SK-N-SH (cell line): ENCODE measurements at regions not wholly inside any gene's neighbourhood (a gene's known extent, or its start where the extent isn't known, plus 50 kb on each side); places are given as distances from the start of the nearest gene placed in this dataset.

Experiments used
- CTCF ChIA-PET: fragments of 300-600, 350-600 bp; formaldehyde crosslinking; extraction: SDS; loops from one replicate; lab custom pipeline; 2021; lab: Yijun Ruan, JAX
- POLR2A ChIA-PET: fragments of 350-600 bp; sonication (Branson Sonifier 250); formaldehyde crosslinking; extraction: SDS; loops from one replicate; lab custom pipeline; 2020; ENCODE audit warnings: antibody characterized with exemption, inconsistent platforms; lab: Yijun Ruan, JAX
- DNase-seq: peaks from one replicate; pipeline ENCODE4 v3.0.0; 2012
- H2AFZ ChIP-seq: fragments of 200-600 bp; sonication (generic); 2 replicates; pipeline ENCODE4 v1.8.1; 2016; ENCODE audit warnings: antibody characterized with exemption, mild to moderate bottlenecking, low read depth
- H3F3A ChIP-seq: fragments of 200-600 bp; sonication (generic); replicated peaks from 2 replicates; pipeline ENCODE3; 2016; ENCODE audit warnings: antibody characterized with exemption, mild to moderate bottlenecking; ENCODE audit not compliant: insufficient read depth
- H3K27ac ChIP-seq, 2 experiments: fragments of 200-500 bp in 1 of 2; fragments of 200-600 bp in 1 of 2; sonication (Bioruptor generic) in 1 of 2; sonication (generic), shearing (Covaris generic) in 1 of 2; 2 replicates each; pipeline versions ENCODE4 v1.5.1 to v1.6.1; 2014 to 2016; ENCODE audit warnings: low read depth in 2 of 2, inconsistent platforms in 1 of 2, low read length in 1 of 2, mild to moderate bottlenecking in 1 of 2, mixed read lengths in 1 of 2
- H3K27me3 ChIP-seq: fragments of 200-600 bp; sonication (generic), shearing (Covaris generic); 2 replicates; pipeline ENCODE4 v1.6.1; 2016; ENCODE audit warnings: mixed run types; ENCODE audit not compliant: insufficient read depth
- H3K36me3 ChIP-seq, 2 experiments: fragments of 200-500 bp in 1 of 2; fragments of 200-600 bp in 1 of 2; sonication (Bioruptor generic) in 1 of 2; sonication (generic) in 1 of 2; replicated peaks in 1 of 2; 2 replicates each; pipeline versions ENCODE3 to v1.5.1; 2014 to 2016; ENCODE audit warnings: low read length in 1 of 2, mild to moderate bottlenecking in 1 of 2; ENCODE audit not compliant: insufficient read depth in 2 of 2, control insufficient read depth in 1 of 2
- H3K4me1 ChIP-seq, 2 experiments: fragments of 200-500 bp in 1 of 2; fragments of 200-600 bp in 1 of 2; sonication (Bioruptor generic) in 1 of 2; sonication (generic), shearing (Covaris generic) in 1 of 2; 2 replicates each; pipeline versions ENCODE4 v1.5.1 to v1.6.1; 2014 to 2016; ENCODE audit warnings: low read depth in 1 of 2, low read length in 1 of 2, mixed run types in 1 of 2; ENCODE audit not compliant: insufficient read depth in 2 of 2, control insufficient read depth in 1 of 2
- H3K4me2 ChIP-seq: fragments of 200-600 bp; sonication (generic), shearing (Covaris generic); 2 replicates; pipeline ENCODE4 v1.6.1; 2017; ENCODE audit warnings: mixed run types
- H3K4me3 ChIP-seq, 2 experiments: fragments of 200-500 bp in 1 of 2; fragments of 200-600 bp in 1 of 2; sonication (Bioruptor generic) in 1 of 2; sonication (generic), shearing (Covaris generic) in 1 of 2; 2 replicates each; pipeline versions ENCODE4 v1.5.1 to v1.8.1; 2014 to 2016; ENCODE audit warnings: low read depth in 2 of 2, inconsistent platforms in 1 of 2, low read length in 1 of 2, mild to moderate bottlenecking in 1 of 2, mixed read lengths in 1 of 2, moderate library complexity in 1 of 2
- H3K79me2 ChIP-seq: fragments of 200-600 bp; sonication (generic); 2 replicates; pipeline ENCODE4 v1.8.1; 2017; ENCODE audit warnings: mild to moderate bottlenecking; ENCODE audit not compliant: insufficient read depth
- H3K9ac ChIP-seq: fragments of 200-600 bp; sonication (generic); 2 replicates; pipeline ENCODE4 v1.6.1; 2017; ENCODE audit warnings: mixed run types
- H3K9me2 ChIP-seq: fragments of 200-600 bp; sonication (generic); 2 replicates; pipeline ENCODE4 v1.6.1; 2017; ENCODE audit warnings: mixed run types
- H3K9me3 ChIP-seq: fragments of 200-600 bp; sonication (generic); 2 replicates; pipeline ENCODE4 v1.6.1; 2017; ENCODE audit warnings: mixed run types, mild to moderate bottlenecking, moderate library complexity
- H4K20me1 ChIP-seq: fragments of 200-600 bp; sonication (generic); 2 replicates; pipeline ENCODE4 v1.6.1; 2017; ENCODE audit warnings: mild to moderate bottlenecking, mixed run types; ENCODE audit not compliant: insufficient read depth
- CTCF ChIP-seq: fragments of 200-600 bp; sonication (generic); IDR thresholded peaks from 2 replicates; pipeline ENCODE4 v1.6.1; 2017; ENCODE audit warnings: antibody characterized with exemption, mild to moderate bottlenecking, moderate library complexity
- ELF1 ChIP-seq: IDR thresholded peaks from 2 replicates; pipeline ENCODE4 v1.4.0; 2012
- JUND ChIP-seq: IDR thresholded peaks from 2 replicates; pipeline ENCODE4 v1.4.0; 2012
- MXI1 ChIP-seq: IDR thresholded peaks from 2 replicates; pipeline ENCODE4 v1.6.1; 2012; ENCODE audit warnings: mild to moderate bottlenecking, low read depth, low read length, improper control_type of control experiment
- RCOR1 ChIP-seq: fragments of 150-350 bp; IDR thresholded peaks from 2 replicates; pipeline ENCODE4 v1.6.1; 2017; ENCODE audit warnings: antibody characterized with exemption, low read length
- SIN3A ChIP-seq: IDR thresholded peaks from 2 replicates; pipeline ENCODE4 v1.6.1; 2012; ENCODE audit warnings: low read depth, mild to moderate bottlenecking, low read length, moderate library complexity, borderline replicate concordance
- SMC3 ChIP-seq: IDR thresholded peaks from 2 replicates; pipeline ENCODE4 v1.6.1; 2012; ENCODE audit warnings: low read depth, low read length, improper control_type of control experiment
- TAF1 ChIP-seq: IDR thresholded peaks from 2 replicates; pipeline ENCODE4 v1.6.1; 2012; ENCODE audit warnings: low read depth, mild to moderate bottlenecking, low read length, moderate library complexity, borderline replicate concordance
- TCF12 ChIP-seq: IDR thresholded peaks from 2 replicates; pipeline ENCODE4 v1.4.0; 2012
- TEAD4 ChIP-seq: IDR thresholded peaks from 2 replicates; pipeline ENCODE4 v1.4.0; 2012; ENCODE audit warnings: mild to moderate bottlenecking, borderline replicate concordance; ENCODE audit not compliant: insufficient read depth
- YY1 ChIP-seq: IDR thresholded peaks from 2 replicates; pipeline ENCODE4 v1.4.0; 2012; ENCODE audit warnings: low read depth, mild to moderate bottlenecking
- WGBS: methylation state at CpG from one replicate; pipeline ENCODE4 v1.1.6; 2017; ENCODE audit warnings: low lambda C conversion rate; 5-methylcytosine and 5-hydroxymethylcytosine counted together
- TF ChIP-seq, protein P1 (sequence below): IDR thresholded peaks from 2 replicates; pipeline ENCODE4 v1.4.0; 2012; ENCODE audit warnings: low read depth
- TF ChIP-seq, protein P2 (sequence below): IDR thresholded peaks from 2 replicates; pipeline ENCODE4 v1.4.0; 2012; ENCODE audit warnings: low read depth, borderline replicate concordance
- TF ChIP-seq, protein P3 (sequence below): fragments of 150-350 bp; IDR thresholded peaks from 2 replicates; pipeline ENCODE4 v1.6.1; 2017; ENCODE audit warnings: antibody characterized with exemption, low read length, low read depth, borderline replicate concordance

GRCh38 chr6:25186919-25187318, 92.3 kb upstream of the CARMIL1 start:
- TF ChIP-seq CTCF = no peak
- no peaks in the 10 kb centered on the region for H3K9me2 ChIP-seq
- DNase-seq = no peak
- no peak overlapping the region for H2AFZ ChIP-seq
- peaks cover 9% of the 10 kb centered on the region for H3F3A ChIP-seq
- H3K9ac ChIP-seq = no peak overlapping the region
- H3K27me3 ChIP-seq = no peaks in the 10 kb centered on the region
- ChIA-PET POLR2A (no interaction called here), CTCF (no interaction called here)
- no peaks in the 10 kb centered on the region for H4K20me1 ChIP-seq
- H3K4me3 ChIP-seq = no peak overlapping the region
- 96% methylated on average over 2 of the region's 2 CpGs for WGBS
- H3K79me2 ChIP-seq = no peaks in the 10 kb centered on the region
- peaks cover 0 to 7% of the 10 kb centered on the region in 2 experiments; a peak in 3 of 4 replicates for H3K4me1 ChIP-seq
- no peaks in the 10 kb centered on the region for H3K36me3 ChIP-seq
- no peaks in the 10 kb centered on the region for H3K9me3 ChIP-seq
- no peak overlapping the region for H3K4me2 ChIP-seq
- 0 out of 4 replicates have a peak overlapping the region, but pooled peaks of 1 of the 2 experiments have one; percentile 39 for H3K27ac ChIP-seq

DNA sequence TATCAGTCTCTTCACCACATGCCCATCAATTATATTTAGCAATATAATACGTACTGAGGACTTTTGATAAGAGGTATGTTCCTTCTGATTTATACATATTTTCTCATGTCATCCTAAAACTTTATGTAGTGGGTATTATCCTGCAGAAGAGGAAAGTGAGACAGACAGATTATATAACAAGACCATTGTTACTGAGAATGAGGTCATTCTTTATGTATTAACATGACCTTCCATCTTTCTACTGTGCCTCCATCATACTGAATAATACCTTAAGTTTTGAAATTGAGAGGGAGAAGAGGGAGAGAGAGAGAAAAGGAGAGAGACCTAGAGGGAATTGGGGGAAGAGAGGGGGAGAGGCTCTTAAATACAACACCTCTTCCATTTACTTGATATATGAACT, 90.9 kb upstream of the CARMIL1 start:
- Histone ChIP-seq H3K9ac (no peak overlapping the region), H3K9me3 (no peaks in the 10 kb centered on the region), H3K36me3 (no peaks in the 10 kb centered on the region)
- 88% methylated on average over 1 of the region's 1 CpG for WGBS
- POLR2A ChIA-PET = no interaction called here
- no peak for TF ChIP-seq TAF1
- TF ChIP-seq, all 33 proteins: peak for 0
- Histone ChIP-seq H4K20me1 (no peaks in the 10 kb centered on the region), H3F3A (peaks cover 22% of the 10 kb centered on the region), H3K4me1 (peaks cover 7 to 17% of the 10 kb centered on the region in 2 experiments), H3K9me2 (no peaks in the 10 kb centered on the region), H3K27me3 (no peaks in the 10 kb centered on the region), H3K4me3 (no peak overlapping the region), H3K79me2 (no peaks in the 10 kb centered on the region), H2AFZ (no peak overlapping the region), H3K4me2 (no peak overlapping the region), H3K27ac (no peak overlapping the region)
- CTCF ChIA-PET = no interaction called here
- DNase-seq = no peak

DNA sequence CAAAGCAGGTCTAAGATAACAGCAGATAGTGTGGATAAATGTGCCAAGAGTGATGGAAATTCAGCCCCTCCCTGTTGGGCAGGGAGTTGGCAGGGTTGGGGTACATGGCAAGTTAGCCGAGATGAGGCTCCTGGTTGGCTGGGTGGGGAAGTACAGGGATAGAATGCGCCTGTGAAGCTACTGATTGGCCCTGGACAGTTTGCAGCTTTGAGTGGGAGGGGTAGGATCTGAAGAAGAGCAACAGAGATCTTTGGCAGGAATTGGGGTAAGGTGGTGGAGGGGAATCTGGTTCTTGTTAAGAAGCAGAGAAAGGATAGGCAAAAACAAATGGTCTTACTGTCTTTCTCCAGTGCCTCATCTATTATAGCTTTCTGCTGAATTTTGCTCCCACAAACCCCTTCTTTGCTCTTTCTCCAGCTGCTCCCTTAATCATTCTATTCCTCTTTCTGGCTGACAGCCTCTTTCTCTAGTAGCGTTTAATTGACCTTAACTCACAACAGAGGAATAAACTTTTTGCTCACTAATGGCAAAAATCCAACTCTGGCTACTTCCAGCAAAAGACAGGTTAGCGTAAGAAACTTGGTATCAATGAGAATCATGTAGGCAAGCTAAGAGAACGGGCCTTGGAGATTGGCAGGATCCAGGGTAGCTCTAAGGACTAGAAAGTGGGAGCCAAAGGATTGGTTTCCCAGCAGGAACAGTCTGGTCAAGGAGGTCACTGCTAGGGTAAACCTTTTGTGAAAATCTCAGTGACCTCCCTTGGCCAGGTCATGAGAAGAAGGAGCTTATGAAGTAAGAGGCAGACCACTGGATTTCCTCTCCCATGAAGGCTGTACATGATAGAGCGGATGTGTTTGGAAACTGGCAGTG, 86.3 kb upstream of the CARMIL1 start:
- Histone ChIP-seq H3K79me2 (no peaks in the 10 kb centered on the region), H3K9me2 (no peaks in the 10 kb centered on the region), H3K9me3 (no peaks in the 10 kb centered on the region), H3K9ac (peak overlapping the region; percentile 82), H3K36me3 (no peaks in the 10 kb centered on the region), H3F3A (peaks cover 41% of the 10 kb centered on the region), H2AFZ (peak overlapping the region; percentile 24), H3K27ac (peak overlapping the region; percentile 95 to 100), H3K4me2 (peak overlapping the region; percentile 84), H3K4me1 (peaks cover 7 to 29% of the 10 kb centered on the region in 2 experiments), H4K20me1 (no peaks in the 10 kb centered on the region), H3K4me3 (peak overlapping the region; percentile 1 to 47; a peak in 3 of 4 replicates), H3K27me3 (no peaks in the 10 kb centered on the region)
- 25% methylated on average over 6 of the region's 6 CpGs for WGBS
- POLR2A ChIA-PET = no interaction called here
- CTCF ChIA-PET = interaction anchor here (1.1 to 1.3 kb wide), 2 partner anchors 122 to 363 kb away, joined by 3 read pairs; no protein-coding TSS in a partner anchor
- DNase-seq = no peak
- TF ChIP-seq MXI1 (no peak), ELF1 (no peak), TEAD4 (no peak), RCOR1 (no peak), JUND (0 out of 2 replicates have a peak, but pooled peaks have one; percentile 1), TAF1 (peak; percentile 37), TCF12 (peak; percentile 67), SMC3 (no peak), SIN3A (no peak), YY1 (no peak)
- TF ChIP-seq, protein P1, sequence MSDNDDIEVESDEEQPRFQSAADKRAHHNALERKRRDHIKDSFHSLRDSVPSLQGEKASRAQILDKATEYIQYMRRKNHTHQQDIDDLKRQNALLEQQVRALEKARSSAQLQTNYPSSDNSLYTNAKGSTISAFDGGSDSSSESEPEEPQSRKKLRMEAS = peak; percentile 32; the same call in 1 of the 2 replicates
- TF ChIP-seq, protein P2, sequence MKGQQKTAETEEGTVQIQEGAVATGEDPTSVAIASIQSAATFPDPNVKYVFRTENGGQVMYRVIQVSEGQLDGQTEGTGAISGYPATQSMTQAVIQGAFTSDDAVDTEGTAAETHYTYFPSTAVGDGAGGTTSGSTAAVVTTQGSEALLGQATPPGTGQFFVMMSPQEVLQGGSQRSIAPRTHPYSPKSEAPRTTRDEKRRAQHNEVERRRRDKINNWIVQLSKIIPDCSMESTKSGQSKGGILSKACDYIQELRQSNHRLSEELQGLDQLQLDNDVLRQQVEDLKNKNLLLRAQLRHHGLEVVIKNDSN = no peak
- TF ChIP-seq, protein P3, sequence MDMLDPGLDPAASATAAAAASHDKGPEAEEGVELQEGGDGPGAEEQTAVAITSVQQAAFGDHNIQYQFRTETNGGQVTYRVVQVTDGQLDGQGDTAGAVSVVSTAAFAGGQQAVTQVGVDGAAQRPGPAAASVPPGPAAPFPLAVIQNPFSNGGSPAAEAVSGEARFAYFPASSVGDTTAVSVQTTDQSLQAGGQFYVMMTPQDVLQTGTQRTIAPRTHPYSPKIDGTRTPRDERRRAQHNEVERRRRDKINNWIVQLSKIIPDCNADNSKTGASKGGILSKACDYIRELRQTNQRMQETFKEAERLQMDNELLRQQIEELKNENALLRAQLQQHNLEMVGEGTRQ = no peak
